GM23338 (cell line): ENCODE measurements at regions not wholly inside any gene's neighbourhood (a gene's known extent, or its start where the extent isn't known, plus 50 kb on each side); places are given as distances from the start of the nearest gene placed in this dataset.

Source experiments
- ATAC-seq: fragments of 200-7000 bp; cut with Tn5 transposase; 3 replicates; pipeline ENCODE4 v1.9.1; 2020
- DNase-seq: peaks from one replicate; pipeline ENCODE4 v3.0.0-alpha.2; 2015; ENCODE audit warnings: low spot score
- H2AFZ ChIP-seq: fragments of 200-600 bp; sonication (generic); 2 replicates; pipeline ENCODE4 v1.8.0; 2016; ENCODE audit warnings: antibody characterized with exemption, mild to moderate bottlenecking, moderate library complexity
- H3F3A ChIP-seq: fragments of 200-600 bp; sonication (generic); replicated peaks from 2 replicates; pipeline ENCODE4 v1.8.0; 2017; ENCODE audit warnings: antibody characterized with exemption, mixed run types, low read depth
- H3K27ac ChIP-seq: fragments of 200-600 bp; sonication (generic); 2 replicates; pipeline ENCODE4 v1.6.1; 2016; ENCODE audit warnings: low read depth
- H3K27me3 ChIP-seq: fragments of 200-600 bp; sonication (generic); 2 replicates; pipeline ENCODE4 v1.8.0; 2016; ENCODE audit warnings: mild to moderate bottlenecking, mixed run types, moderate library complexity; ENCODE audit not compliant: insufficient read depth
- H3K36me3 ChIP-seq: fragments of 200-600 bp; sonication (generic); 2 replicates; pipeline ENCODE4 v1.8.0; 2016; ENCODE audit warnings: mild to moderate bottlenecking; ENCODE audit not compliant: insufficient read depth
- H3K4me1 ChIP-seq: fragments of 200-600 bp; sonication (generic); 2 replicates; pipeline ENCODE4 v1.8.0; 2016; ENCODE audit warnings: mild to moderate bottlenecking, moderate library complexity; ENCODE audit not compliant: insufficient read depth
- H3K4me2 ChIP-seq: fragments of 200-600 bp; sonication (generic); 2 replicates; pipeline ENCODE4 v1.7.1; 2017; ENCODE audit warnings: mixed run types
- H3K4me3 ChIP-seq: fragments of 200-600 bp; sonication (generic); 2 replicates; pipeline ENCODE4 v1.6.1; 2016; ENCODE audit warnings: mixed run types
- H3K79me2 ChIP-seq: fragments of 200-600 bp; sonication (generic); replicated peaks from 2 replicates; pipeline ENCODE4 v1.8.0; 2017; ENCODE audit warnings: mild to moderate bottlenecking; ENCODE audit not compliant: insufficient read depth
- H3K9me2 ChIP-seq: fragments of 200-600 bp; sonication (generic); 2 replicates; pipeline ENCODE4 v1.8.0; 2017; ENCODE audit not compliant: insufficient read depth
- H4K20me1 ChIP-seq: fragments of 200-600 bp; sonication (generic); replicated peaks from 2 replicates; pipeline ENCODE4 v1.8.0; 2017; ENCODE audit warnings: mild to moderate bottlenecking; ENCODE audit not compliant: insufficient read depth
- H3K27ac Mint-ChIP-seq: 2 replicates; pipeline ENCODE4 v1.8.0; 2020; ENCODE audit warnings: inconsistent platforms, mild to moderate bottlenecking, moderate library complexity, mixed read lengths
- H3K27me3 Mint-ChIP-seq: 3 replicates; pipeline ENCODE4 v1.8.0; 2022; ENCODE audit warnings: low read depth, mild to moderate bottlenecking, moderate library complexity, mixed read lengths, inconsistent platforms; ENCODE audit not compliant: insufficient read depth, poor library complexity
- H3K36me3 Mint-ChIP-seq: 3 replicates; pipeline ENCODE4 v1.8.0; 2021; ENCODE audit warnings: low read depth, mild to moderate bottlenecking, inconsistent platforms, moderate library complexity, mixed read lengths
- H3K4me1 Mint-ChIP-seq: 3 replicates; pipeline ENCODE4 v1.8.0; 2020; ENCODE audit warnings: mild to moderate bottlenecking, inconsistent platforms, mixed read lengths
- H3K4me3 Mint-ChIP-seq: 3 replicates; pipeline ENCODE4 v1.8.0; 2021; ENCODE audit warnings: moderate library complexity, mild to moderate bottlenecking, inconsistent platforms, mixed read lengths
- H3K9me3 Mint-ChIP-seq: 3 replicates; pipeline ENCODE4 v1.8.0; 2020; ENCODE audit warnings: moderate library complexity, mild to moderate bottlenecking, inconsistent platforms, mixed read lengths
- CREB1 ChIP-seq: fragments of 250-450 bp; sonication (Bioruptor Pico); IDR thresholded peaks from 2 replicates; pipeline ENCODE4 v1.5.0; 2020; ENCODE audit warnings: low read depth, mild to moderate bottlenecking, moderate library complexity
- ETS1 ChIP-seq: IDR thresholded peaks from 2 replicates; pipeline ENCODE4 v1.6.1; 2016; ENCODE audit warnings: antibody characterized with exemption
- EZH2 ChIP-seq: fragments of 200-600 bp; sonication (generic); IDR thresholded peaks from one replicate; pipeline ENCODE4 v1.8.0; 2017; ENCODE audit warnings: antibody characterized with exemption, mild to moderate bottlenecking, low read depth; ENCODE audit not compliant: unreplicated experiment
- EZH2phosphoT487 ChIP-seq: fragments of 200-600 bp; sonication (generic); IDR thresholded peaks from one replicate; pipeline ENCODE4 v1.8.1; 2018; ENCODE audit warnings: antibody characterized with exemption; ENCODE audit not compliant: unreplicated experiment
- JUNB ChIP-seq: IDR thresholded peaks from one replicate; pipeline ENCODE4 v1.6.1; 2016; ENCODE audit warnings: antibody characterized with exemption; ENCODE audit not compliant: unreplicated experiment
- NANOG ChIP-seq: IDR thresholded peaks from 2 replicates; pipeline ENCODE4 v1.6.1; 2016; ENCODE audit warnings: antibody characterized with exemption, borderline replicate concordance
- REST ChIP-seq: IDR thresholded peaks from one replicate; pipeline ENCODE4 v1.6.1; 2018; ENCODE audit warnings: antibody characterized with exemption; ENCODE audit not compliant: unreplicated experiment
- STAT1 ChIP-seq: IDR thresholded peaks from one replicate; pipeline ENCODE4 v1.6.1; 2016; ENCODE audit warnings: antibody characterized with exemption; ENCODE audit not compliant: unreplicated experiment
- ZNF114 ChIP-seq: fragments of 250-450 bp; sonication (Bioruptor Pico); IDR thresholded peaks from 2 replicates; pipeline ENCODE4 v1.5.0; 2020; ENCODE audit warnings: mild to moderate bottlenecking, moderate library complexity
- ZNF331 ChIP-seq: fragments of 250-450 bp; sonication (Bioruptor Pico); IDR thresholded peaks from 2 replicates; pipeline ENCODE4 v1.5.0; 2020; ENCODE audit warnings: low read depth, mild to moderate bottlenecking, moderate library complexity
- TF ChIP-seq, protein P1 (sequence below), 2 experiments: fragments of 200-600 bp in 1 of 2; sonication (generic) in 1 of 2; conservative IDR thresholded peaks; 2 replicates each; pipeline versions ENCODE4 v1.5.1 to v1.6.1; 2016 to 2017; ENCODE audit warnings: antibody characterized with exemption in 2 of 2, low read depth in 2 of 2, mild to moderate bottlenecking in 2 of 2, moderate library complexity in 1 of 2

- no peak overlapping the region for H3K4me3 Mint-ChIP-seq
- ATAC-seq, result no peak
- peaks cover 5% of the 10 kb centered on the region; the same call in 1 of the 2 replicates for H3K4me1 ChIP-seq
These were observed 121.8 kb upstream of the VSTM2B start for GRCh38 chr19:29404015-29404414.

More at GRCh38 chr19:29404015-29404414, 121.8 kb upstream of the VSTM2B start:
- H3K4me2 ChIP-seq, result no peak overlapping the region
- no peaks in the 10 kb centered on the region for H3K9me2 ChIP-seq
- Mint-ChIP-seq H3K9me3 (no peaks in the 10 kb centered on the region), H3K27me3 (peaks cover 9% of the 10 kb centered on the region), H3K4me1 (peaks cover 21% of the 10 kb centered on the region), H3K27ac (no peak overlapping the region), H3K36me3 (no peaks in the 10 kb centered on the region; the same call in 2 of the 3 replicates)
- no peaks in the 10 kb centered on the region for H3K27me3 ChIP-seq
- H3K36me3 ChIP-seq, result no peaks in the 10 kb centered on the region
- no peak for DNase-seq
- H3F3A ChIP-seq, result no peaks in the 10 kb centered on the region
- H3K27ac ChIP-seq, result no peak overlapping the region
- H3K4me3 ChIP-seq, result no peak overlapping the region
- H4K20me1 ChIP-seq, result no peaks in the 10 kb centered on the region
- H2AFZ ChIP-seq, result no peak overlapping the region
- no peaks in the 10 kb centered on the region for H3K79me2 ChIP-seq
- TF ChIP-seq NANOG, result no peak
- TF ChIP-seq, protein P1, sequence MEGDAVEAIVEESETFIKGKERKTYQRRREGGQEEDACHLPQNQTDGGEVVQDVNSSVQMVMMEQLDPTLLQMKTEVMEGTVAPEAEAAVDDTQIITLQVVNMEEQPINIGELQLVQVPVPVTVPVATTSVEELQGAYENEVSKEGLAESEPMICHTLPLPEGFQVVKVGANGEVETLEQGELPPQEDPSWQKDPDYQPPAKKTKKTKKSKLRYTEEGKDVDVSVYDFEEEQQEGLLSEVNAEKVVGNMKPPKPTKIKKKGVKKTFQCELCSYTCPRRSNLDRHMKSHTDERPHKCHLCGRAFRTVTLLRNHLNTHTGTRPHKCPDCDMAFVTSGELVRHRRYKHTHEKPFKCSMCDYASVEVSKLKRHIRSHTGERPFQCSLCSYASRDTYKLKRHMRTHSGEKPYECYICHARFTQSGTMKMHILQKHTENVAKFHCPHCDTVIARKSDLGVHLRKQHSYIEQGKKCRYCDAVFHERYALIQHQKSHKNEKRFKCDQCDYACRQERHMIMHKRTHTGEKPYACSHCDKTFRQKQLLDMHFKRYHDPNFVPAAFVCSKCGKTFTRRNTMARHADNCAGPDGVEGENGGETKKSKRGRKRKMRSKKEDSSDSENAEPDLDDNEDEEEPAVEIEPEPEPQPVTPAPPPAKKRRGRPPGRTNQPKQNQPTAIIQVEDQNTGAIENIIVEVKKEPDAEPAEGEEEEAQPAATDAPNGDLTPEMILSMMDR (conservative IDR thresholded peaks at IDR 0.05; ENCODE audit: low read depth in 2 of 2), result no peak
- TF ChIP-seq ETS1, result no peak
- TF ChIP-seq ZNF331, result no peak
- TF ChIP-seq ZNF114 (CRISPR knock-in tag), result no peak
- TF ChIP-seq JUNB, result no peak
- TF ChIP-seq EZH2phosphoT487, result no peak
- TF ChIP-seq CREB1 (CRISPR knock-in tag), result no peak
- no peak for TF ChIP-seq STAT1
- no peak for TF ChIP-seq REST
- TF ChIP-seq EZH2, result no peak
